Lung (tissue), 11 donors: ENCODE measurements at regions not wholly inside any gene's neighbourhood (a gene's known extent, or its start where the extent isn't known, plus 50 kb on each side); places are given as distances from the start of the nearest gene placed in this dataset.
A peak's percentile ranks its signal among the peaks of the same experiment; 100 is the strongest.

Experiments used
- ATAC-seq: fragments of 200-7000 bp; cut with Tn5 transposase; one replicate; pipeline ENCODE4 v1.9.1; 2020; ENCODE audit warnings: moderate number of reproducible peaks; ENCODE audit not compliant: insufficient read depth, low FRiP score
- DNase-seq, 3 donors: peaks; one replicate each; pipeline ENCODE4 v3.0.0-alpha.2; 2013 to 2017
- H3K27ac ChIP-seq, 2 donors: one replicate each; pipeline ENCODE4 v1.5.1; 2013; ENCODE audit warnings: mild to moderate bottlenecking in 2 of 2, moderate library complexity in 2 of 2, control low read depth in 1 of 2, inconsistent platforms in 1 of 2, low read depth in 1 of 2, low read length in 1 of 2
- H3K27me3 ChIP-seq, 3 donors: one replicate each; pipeline ENCODE4 v1.5.1; 2013; ENCODE audit warnings: low read length in 2 of 3; ENCODE audit not compliant: control insufficient read depth in 3 of 3, insufficient read depth in 3 of 3
- H3K36me3 ChIP-seq, 4 donors: one replicate each; pipeline ENCODE4 v1.5.1; 2013; ENCODE audit warnings: low read length in 4 of 4, mild to moderate bottlenecking in 1 of 4, moderate library complexity in 1 of 4; ENCODE audit not compliant: control insufficient read depth in 4 of 4, insufficient read depth in 4 of 4
- H3K4me1 ChIP-seq, 5 donors: one replicate each; pipeline ENCODE4 v1.5.1; 2013; ENCODE audit warnings: low read length in 5 of 5, mild to moderate bottlenecking in 2 of 5, moderate library complexity in 1 of 5; ENCODE audit not compliant: control insufficient read depth in 5 of 5, insufficient read depth in 5 of 5
- H3K4me3 ChIP-seq: one replicate; pipeline ENCODE4 v1.5.1; 2013; ENCODE audit warnings: mild to moderate bottlenecking, control low read depth, moderate library complexity
- H3K9ac ChIP-seq, 2 donors: one replicate each; pipeline ENCODE4 v1.5.1; 2013; ENCODE audit warnings: low read length in 2 of 2, control low read depth in 1 of 2; ENCODE audit not compliant: insufficient read depth in 1 of 2
- H3K9me3 ChIP-seq, 4 donors: one replicate each; pipeline ENCODE4 v1.5.1; 2013; ENCODE audit warnings: low read length in 3 of 4, mild to moderate bottlenecking in 1 of 4, moderate library complexity in 1 of 4; ENCODE audit not compliant: control insufficient read depth in 4 of 4, insufficient read depth in 3 of 4
- WGBS, 2 donors: extraction: QIAGEN DNeasy Blood & Tissue Kit; methylation state at CpG; one replicate each; pipeline ENCODE4 v1.1.7; 2013; 5-methylcytosine and 5-hydroxymethylcytosine counted together
- TF ChIP-seq, protein P1 (sequence below): IDR thresholded peaks from 2 replicates; pipeline ENCODE4 v1.5.1; 2012; ENCODE audit warnings: mild to moderate bottlenecking; ENCODE audit errors: control extremely low read depth, extremely low read depth
- donor health status: control.
- donor health status: control.
- donor health status: Bipolar disorder and iron deficiency.
- donor health status: healthy.
- donor health status: DM: yes; HTN: yes; CAD: no.

DNA sequence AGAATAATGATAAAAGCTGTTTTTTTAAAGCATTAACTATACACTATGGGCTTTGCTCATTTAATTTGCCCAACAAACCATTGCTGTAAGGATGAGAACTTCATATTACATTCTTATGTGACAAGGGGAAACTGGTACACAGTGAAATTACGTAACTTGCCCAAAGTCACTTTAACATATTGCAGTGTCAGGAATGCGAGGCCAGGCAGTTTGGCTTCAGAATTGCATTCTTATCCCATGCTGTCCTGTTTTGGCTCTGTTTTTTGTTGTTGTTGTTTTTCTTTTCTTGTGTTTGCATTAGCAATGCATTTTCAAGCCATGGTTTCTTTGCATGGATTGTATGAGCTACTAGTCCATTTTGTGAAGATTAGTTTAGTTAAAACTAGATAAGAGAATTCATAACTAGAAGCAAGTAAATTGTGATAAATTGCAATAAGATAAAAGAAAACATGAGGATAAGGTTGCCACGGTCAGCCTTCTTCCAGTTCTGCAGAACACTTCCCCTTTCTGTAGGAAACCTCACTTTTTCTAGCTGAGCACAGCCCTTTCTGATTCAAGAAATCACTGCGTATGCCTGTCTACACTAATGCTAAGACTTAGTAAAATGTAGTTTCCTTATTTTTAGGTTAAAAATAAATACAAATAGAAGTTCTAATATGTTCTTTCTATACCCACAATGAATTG, 221.3 kb upstream of the KCNJ16 start:
- ATAC-seq (no peak), DNase-seq (peak; percentile 62 to 83 (median 80))
- Histone ChIP-seq H3K27me3 (no peaks in the 10 kb centered on the region), H3K9me3 (peaks cover 0 to 2% (median under 1%) of the 10 kb centered on the region in 4 donors), H3K4me1 (peaks cover 0 to 11% (median 3%) of the 10 kb centered on the region in 5 donors), H3K4me3 (no peak overlapping the region), H3K27ac (peak overlapping the region in 1 of 2 donors; percentile 16), H3K36me3 (no peaks in the 10 kb centered on the region), H3K9ac (no peak overlapping the region)
- 26 to 54% methylated on average over 4 of the region's 4 CpGs for WGBS, 2 donors
- TF ChIP-seq, protein P1, sequence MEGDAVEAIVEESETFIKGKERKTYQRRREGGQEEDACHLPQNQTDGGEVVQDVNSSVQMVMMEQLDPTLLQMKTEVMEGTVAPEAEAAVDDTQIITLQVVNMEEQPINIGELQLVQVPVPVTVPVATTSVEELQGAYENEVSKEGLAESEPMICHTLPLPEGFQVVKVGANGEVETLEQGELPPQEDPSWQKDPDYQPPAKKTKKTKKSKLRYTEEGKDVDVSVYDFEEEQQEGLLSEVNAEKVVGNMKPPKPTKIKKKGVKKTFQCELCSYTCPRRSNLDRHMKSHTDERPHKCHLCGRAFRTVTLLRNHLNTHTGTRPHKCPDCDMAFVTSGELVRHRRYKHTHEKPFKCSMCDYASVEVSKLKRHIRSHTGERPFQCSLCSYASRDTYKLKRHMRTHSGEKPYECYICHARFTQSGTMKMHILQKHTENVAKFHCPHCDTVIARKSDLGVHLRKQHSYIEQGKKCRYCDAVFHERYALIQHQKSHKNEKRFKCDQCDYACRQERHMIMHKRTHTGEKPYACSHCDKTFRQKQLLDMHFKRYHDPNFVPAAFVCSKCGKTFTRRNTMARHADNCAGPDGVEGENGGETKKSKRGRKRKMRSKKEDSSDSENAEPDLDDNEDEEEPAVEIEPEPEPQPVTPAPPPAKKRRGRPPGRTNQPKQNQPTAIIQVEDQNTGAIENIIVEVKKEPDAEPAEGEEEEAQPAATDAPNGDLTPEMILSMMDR, result no peak

DNA sequence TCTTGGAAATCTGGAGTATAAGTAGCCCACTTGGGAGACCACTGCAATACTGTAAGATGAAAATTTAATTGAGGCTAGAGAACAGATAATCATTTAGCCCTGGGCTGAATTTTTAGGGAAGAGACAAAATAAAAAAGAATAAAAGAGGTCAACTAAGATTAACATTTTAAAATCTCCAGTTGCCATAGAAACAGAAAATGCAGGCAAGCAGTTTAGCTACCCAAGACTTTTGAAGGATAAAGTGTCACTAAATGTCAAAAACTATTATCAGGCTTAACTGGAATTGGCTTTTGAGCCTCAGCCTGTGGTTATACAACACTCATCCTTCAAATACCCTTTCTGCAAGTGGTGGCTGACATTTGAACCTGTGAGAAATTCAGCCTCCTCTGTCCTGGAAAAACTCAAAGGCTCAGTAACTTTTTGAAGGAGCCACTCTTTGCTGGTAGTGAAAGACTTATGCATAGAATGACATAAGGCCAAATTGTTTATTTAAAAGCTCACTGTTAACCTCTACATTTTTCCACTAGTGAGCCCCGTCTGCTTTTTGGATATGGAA, 220.7 kb upstream of the KCNJ16 start:
- no peaks in the 10 kb centered on the region for H3K36me3 ChIP-seq
- H3K9me3 ChIP-seq, result peaks cover 0 to 4% (median 2%) of the 10 kb centered on the region in 4 donors
- ATAC-seq (no peak), DNase-seq (no peak)
- no peak overlapping the region for H3K27ac ChIP-seq
- H3K4me1 ChIP-seq, result peaks cover 0 to 11% (median 3%) of the 10 kb centered on the region in 5 donors
- WGBS, 2 donors, result 58 to 68% methylated on average over 1 of the region's 1 CpG
- H3K27me3 ChIP-seq, result no peaks in the 10 kb centered on the region
- TF ChIP-seq, protein P1, result no peak
- H3K4me3 ChIP-seq, result no peak overlapping the region
- H3K9ac ChIP-seq, result peak overlapping the region in 1 of 2 donors; percentile 20

DNA sequence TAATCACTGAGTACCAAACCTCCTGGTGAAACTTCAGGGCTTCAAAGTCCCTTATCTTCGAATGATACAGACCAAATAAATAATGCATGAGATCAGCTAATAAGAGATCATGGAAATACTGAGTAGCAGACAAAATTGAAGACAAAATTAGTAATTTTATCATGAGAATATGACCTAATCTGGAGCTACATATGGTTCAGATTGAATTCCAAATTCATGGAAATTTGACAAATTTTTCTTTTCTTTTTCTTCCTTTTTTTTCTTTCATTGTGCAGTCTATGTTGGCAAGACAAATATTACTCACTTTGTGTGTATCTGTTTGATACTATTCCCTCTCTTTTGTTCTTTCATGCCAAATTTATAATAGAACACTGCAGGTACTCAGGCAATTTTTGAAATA, 218.1 kb upstream of the KCNJ16 start:
- Histone ChIP-seq H3K27ac (no peak overlapping the region), H3K9me3 (peaks cover 0 to 4% (median 2%) of the 10 kb centered on the region in 4 donors), H3K4me1 (peaks cover 0 to 11% (median 3%) of the 10 kb centered on the region in 5 donors), H3K27me3 (no peaks in the 10 kb centered on the region), H3K9ac (no peak overlapping the region), H3K4me3 (no peak overlapping the region), H3K36me3 (no peaks in the 10 kb centered on the region)
- ATAC-seq, result no peak
- DNase-seq, result no peak
- TF ChIP-seq, protein P1, result no peak
- 81 to 91% methylated on average over 1 of the region's 1 CpG for WGBS, 2 donors
